NB4 (cell line): ENCODE measurements at regions not wholly inside any gene's neighbourhood (a gene's known extent, or its start where the extent isn't known, plus 50 kb on each side); places are given as distances from the start of the nearest gene placed in this dataset.

Experiments used
- DNase-seq: peaks from one replicate; pipeline ENCODE4 v3.0.0; 2010; ENCODE audit warnings: low read depth
- H3K4me3 ChIP-seq: one replicate; pipeline ENCODE4 v1.5.1; 2011; ENCODE audit warnings: mild to moderate bottlenecking, low read depth, low read length, moderate library complexity
- MYC ChIP-seq: IDR thresholded peaks from 2 replicates; pipeline ENCODE4 v1.6.1; 2011; ENCODE audit warnings: low read depth, low read length
- POLR2A ChIP-seq: IDR thresholded peaks from 2 replicates; pipeline ENCODE4 v1.6.1; 2011; ENCODE audit warnings: mild to moderate bottlenecking; ENCODE audit not compliant: insufficient read length; ENCODE audit errors: extremely low read depth
- TF ChIP-seq, protein P1 (sequence below): IDR thresholded peaks from 2 replicates; pipeline ENCODE4 v1.6.1; 2011; ENCODE audit warnings: low read depth, low read length
- TF ChIP-seq, protein P2 (sequence below): IDR thresholded peaks from one replicate; pipeline ENCODE4 v1.5.1; 2012; ENCODE audit warnings: low read depth, low read length

DNA sequence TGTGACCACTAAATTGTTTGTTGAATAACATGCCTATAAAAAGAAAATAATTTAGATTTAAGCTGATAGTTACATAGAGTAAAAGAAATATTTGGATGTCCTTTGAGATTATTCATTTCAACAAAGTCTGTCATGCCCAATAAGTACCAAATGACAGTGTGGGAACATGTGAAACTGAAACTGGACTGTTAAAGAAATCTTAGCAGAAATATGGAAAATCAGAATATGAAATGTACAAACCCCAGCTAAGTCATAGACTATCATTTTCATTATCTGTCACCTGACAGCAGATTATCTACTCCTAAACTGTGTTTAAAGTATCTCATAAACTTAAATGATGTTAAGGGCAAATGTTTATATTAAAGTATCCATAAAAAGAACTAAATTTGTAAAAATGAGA lies 437.8 kb upstream of the FAM241A start:
- TF ChIP-seq MYC (no peak), POLR2A (no peak)
- TF ChIP-seq, protein P1, sequence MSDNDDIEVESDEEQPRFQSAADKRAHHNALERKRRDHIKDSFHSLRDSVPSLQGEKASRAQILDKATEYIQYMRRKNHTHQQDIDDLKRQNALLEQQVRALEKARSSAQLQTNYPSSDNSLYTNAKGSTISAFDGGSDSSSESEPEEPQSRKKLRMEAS, result no peak
- TF ChIP-seq, protein P2, sequence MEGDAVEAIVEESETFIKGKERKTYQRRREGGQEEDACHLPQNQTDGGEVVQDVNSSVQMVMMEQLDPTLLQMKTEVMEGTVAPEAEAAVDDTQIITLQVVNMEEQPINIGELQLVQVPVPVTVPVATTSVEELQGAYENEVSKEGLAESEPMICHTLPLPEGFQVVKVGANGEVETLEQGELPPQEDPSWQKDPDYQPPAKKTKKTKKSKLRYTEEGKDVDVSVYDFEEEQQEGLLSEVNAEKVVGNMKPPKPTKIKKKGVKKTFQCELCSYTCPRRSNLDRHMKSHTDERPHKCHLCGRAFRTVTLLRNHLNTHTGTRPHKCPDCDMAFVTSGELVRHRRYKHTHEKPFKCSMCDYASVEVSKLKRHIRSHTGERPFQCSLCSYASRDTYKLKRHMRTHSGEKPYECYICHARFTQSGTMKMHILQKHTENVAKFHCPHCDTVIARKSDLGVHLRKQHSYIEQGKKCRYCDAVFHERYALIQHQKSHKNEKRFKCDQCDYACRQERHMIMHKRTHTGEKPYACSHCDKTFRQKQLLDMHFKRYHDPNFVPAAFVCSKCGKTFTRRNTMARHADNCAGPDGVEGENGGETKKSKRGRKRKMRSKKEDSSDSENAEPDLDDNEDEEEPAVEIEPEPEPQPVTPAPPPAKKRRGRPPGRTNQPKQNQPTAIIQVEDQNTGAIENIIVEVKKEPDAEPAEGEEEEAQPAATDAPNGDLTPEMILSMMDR, result no peak
- DNase-seq, result no peak
- no peak overlapping the region for H3K4me3 ChIP-seq

DNA sequence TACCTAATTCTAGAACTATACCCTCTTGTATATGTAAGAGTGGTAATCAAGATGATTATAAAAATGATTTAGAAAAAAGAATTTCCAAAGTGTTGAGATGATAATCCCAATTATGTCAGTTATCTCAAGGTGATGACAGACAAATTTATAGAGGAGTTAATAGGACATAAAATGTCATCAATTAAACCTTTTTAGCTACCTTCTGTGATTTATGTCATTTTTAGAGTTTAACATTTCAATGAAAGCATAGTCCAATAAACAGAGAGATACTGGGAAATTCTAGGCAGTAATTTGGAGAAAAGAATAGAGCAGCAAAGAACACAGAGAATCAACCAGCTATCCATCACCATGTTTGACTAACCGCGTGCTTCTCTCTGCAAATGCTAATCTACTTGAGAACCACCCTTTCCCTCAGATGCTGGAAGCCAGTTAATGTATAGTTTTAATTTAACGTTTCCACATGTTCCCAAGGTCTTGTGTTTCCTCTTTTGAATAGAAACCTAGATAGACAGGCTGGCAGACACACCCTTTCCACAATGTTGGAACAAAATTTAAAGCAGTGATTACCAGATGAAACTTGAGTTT lies 433.1 kb upstream of the FAM241A start:
- H3K4me3 ChIP-seq, result no peak overlapping the region
- DNase-seq, result no peak
- TF ChIP-seq, protein P2, result no peak
- TF ChIP-seq POLR2A (no peak), MYC (no peak)
- TF ChIP-seq, protein P1, result no peak

DNA sequence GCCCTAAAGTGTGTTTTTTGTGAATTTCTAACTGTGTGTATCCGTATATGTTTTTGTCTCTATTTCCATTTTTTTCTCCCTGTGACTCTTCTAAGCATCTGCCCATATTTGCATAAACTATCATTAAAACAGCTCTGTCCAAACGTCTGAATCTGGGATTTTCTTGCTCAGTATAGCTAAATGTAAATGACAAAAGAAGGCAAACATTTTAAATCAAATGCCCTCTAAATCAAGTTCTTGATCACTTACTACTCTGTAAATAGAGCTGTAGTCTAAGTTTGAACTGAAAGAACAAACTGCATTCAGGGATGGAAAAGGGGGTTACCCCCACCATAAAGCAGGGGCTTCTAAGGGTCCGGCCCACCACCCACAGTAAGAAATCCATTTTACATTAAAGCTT lies 432.0 kb upstream of the FAM241A start:
- no peak overlapping the region for H3K4me3 ChIP-seq
- TF ChIP-seq POLR2A, result no peak
- TF ChIP-seq, protein P1, result no peak
- TF ChIP-seq, protein P2, result no peak
- TF ChIP-seq MYC, result no peak
- DNase-seq, result no peak

DNA sequence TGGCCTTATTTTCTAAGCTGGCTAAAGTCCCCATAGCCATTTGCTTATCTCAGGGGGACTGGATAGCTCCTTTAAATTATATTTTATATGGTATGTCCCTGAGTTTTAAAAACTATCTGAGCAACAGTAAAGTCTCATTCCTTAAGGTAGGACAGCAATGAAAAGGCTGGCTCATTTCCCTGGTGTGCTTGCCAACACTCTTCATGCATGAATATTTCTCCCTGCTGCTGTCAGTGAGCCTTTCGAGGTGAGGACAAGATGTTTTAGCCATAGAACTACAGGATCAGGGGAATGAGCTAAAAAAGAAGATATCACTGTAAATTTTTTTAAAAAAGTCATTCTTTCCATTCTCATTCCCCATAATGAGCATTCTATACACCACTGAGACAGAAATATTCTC lies 427.3 kb upstream of the FAM241A start:
- TF ChIP-seq, protein P1, result no peak
- TF ChIP-seq, protein P2, result no peak
- TF ChIP-seq MYC (no peak), POLR2A (no peak)
- H3K4me3 ChIP-seq, result no peak overlapping the region
- no peak for DNase-seq

DNA sequence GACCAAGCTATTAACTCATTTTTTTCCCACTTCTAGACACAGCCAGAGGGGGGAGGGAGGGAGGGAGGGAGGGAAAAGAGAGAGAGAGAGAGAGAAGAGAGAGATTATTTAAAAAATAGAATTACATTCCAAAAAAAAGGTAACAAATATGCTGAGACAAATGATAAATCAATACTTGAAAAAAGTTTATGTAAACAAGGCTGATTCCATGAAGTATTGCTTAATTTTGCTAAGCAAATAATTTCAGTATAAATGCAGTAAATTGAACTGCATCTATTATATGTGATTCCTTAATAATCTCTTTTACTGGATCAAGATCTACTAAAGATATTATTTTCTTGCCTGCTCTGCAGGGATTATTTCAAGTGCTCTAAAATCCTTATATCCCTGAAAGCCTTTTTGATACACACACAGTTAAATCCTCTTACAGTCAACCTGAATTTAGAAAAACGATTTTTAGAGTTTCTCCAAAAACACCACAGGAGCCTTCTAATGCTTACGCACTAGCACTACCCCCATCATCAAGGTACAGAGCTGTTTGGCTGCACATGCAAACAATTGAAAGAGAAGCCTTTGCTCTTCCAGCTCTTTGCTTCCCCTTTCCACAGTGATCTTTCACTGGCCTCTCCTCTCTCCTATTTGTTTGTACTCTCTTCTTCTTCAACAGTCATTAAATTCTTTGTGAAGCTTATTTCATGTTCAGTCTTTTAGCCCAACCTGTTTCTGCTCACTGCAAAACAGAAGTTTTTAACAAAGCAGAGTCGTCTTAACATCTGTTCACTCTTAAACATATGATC lies 426.3 kb upstream of the FAM241A start:
- DNase-seq, result no peak
- TF ChIP-seq POLR2A (no peak), MYC (no peak)
- TF ChIP-seq, protein P2, result no peak
- TF ChIP-seq, protein P1, result no peak
- no peak overlapping the region for H3K4me3 ChIP-seq
